ENCODE measurements at regions not wholly inside any gene's neighbourhood (a gene's known extent, or its start where the extent isn't known, plus 50 kb on each side); places are given as distances from the start of the nearest gene placed in this dataset.
A peak's percentile ranks its signal among the peaks of the same experiment; 100 is the strongest.

- DNase-seq: no peak
Measured at GRCh38 chr4:3384391-3384770, 57.4 kb upstream of the HGFAC start.

GRCh38 chr4:3384771-3385710 lies 56.7 kb upstream of the HGFAC start:
- peak; percentile 34 for DNase-seq

GRCh38 chr4:3385711-3386420 lies 55.9 kb upstream of the HGFAC start:
- no peak for DNase-seq

GRCh38 chr4:3386526-3386925 lies 55.2 kb upstream of the HGFAC start:
- no peak for DNase-seq

GRCh38 chr4:3387154-3387942 lies 54.4 kb upstream of the HGFAC start:
- DNase-seq: no peak

- DNase-seq: peak; percentile 32
Measured at GRCh38 chr4:3387943-3388361, 53.8 kb upstream of the HGFAC start.

GRCh38 chr4:3388471-3389232 lies 53.1 kb upstream of the HGFAC start:
- peak; percentile 52 for DNase-seq

GRCh38 chr4:3389233-3390215 lies 52.2 kb upstream of the HGFAC start:
- DNase-seq: no peak

GRCh38 chr4:3390288-3390811 lies 51.4 kb upstream of the HGFAC start:
- no peak for DNase-seq

GRCh38 chr4:3391422-3391821 lies 50.3 kb upstream of the HGFAC start:
- DNase-seq: no peak
